Erythroblast (primary cell): ENCODE measurements at regions not wholly inside any gene's neighbourhood (a gene's known extent, or its start where the extent isn't known, plus 50 kb on each side); places are given as distances from the start of the nearest gene placed in this dataset.

Source experiments
- GATA1 ChIP-seq: IDR thresholded peaks from 2 replicates; pipeline ENCODE4 v1.6.1; 2011; ENCODE audit warnings: low read depth, mild to moderate bottlenecking, control low read depth, low read length, moderate library complexity
- POLR2A ChIP-seq: IDR thresholded peaks from 2 replicates; pipeline ENCODE4 v1.6.1; 2011; ENCODE audit warnings: mild to moderate bottlenecking, low read length

DNA sequence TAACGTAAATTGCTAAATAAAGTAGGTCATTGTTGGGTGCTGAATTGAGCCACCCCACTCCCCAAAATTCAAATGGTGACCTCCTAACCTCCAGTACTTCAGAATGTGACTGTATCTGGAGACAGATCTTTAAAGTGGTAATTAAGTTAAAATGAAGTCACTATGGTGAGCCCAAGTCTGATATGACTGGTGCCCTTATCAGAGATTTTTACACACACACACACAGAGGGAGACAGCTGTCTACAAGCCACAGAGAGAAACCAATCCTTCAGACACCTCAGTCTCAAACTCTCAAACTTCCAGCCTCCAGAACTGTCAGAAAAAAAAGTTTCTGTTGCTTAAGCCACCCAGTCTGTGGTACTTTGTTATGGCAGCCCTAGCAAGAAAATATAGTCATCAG is 879.2 kb upstream of the INTU start:
- TF ChIP-seq POLR2A: no peak
- TF ChIP-seq GATA1: no peak
